Esophagus muscularis mucosa (tissue), 3 donors: ENCODE measurements at regions not wholly inside any gene's neighbourhood (a gene's known extent, or its start where the extent isn't known, plus 50 kb on each side); places are given as distances from the start of the nearest gene placed in this dataset.

ENCODE experiments used
- POLR2A ChIP-seq: fragments of 450-650 bp; IDR thresholded peaks from one replicate; pipeline ENCODE4 v1.6.1; 2017; ENCODE audit warnings: antibody characterized with exemption, moderate library complexity, mild to moderate bottlenecking, low read depth
- POLR2AphosphoS5 ChIP-seq, 2 donors: sonication (generic); formaldehyde crosslinking; IDR thresholded peaks; one replicate each; pipeline ENCODE4 v1.6.1; 2017; ENCODE audit warnings: antibody characterized with exemption in 2 of 2
- TF ChIP-seq, protein P1 (sequence below), 3 experiments: fragments of 200-600 bp in 2 of 3; fragments of 450-650 bp in 1 of 3; sonication (generic) in 2 of 3; IDR thresholded peaks; one replicate each; pipeline ENCODE4 v1.5.1; 2017 to 2019; ENCODE audit warnings: antibody characterized with exemption in 3 of 3, mild to moderate bottlenecking in 2 of 3, moderate library complexity in 1 of 3

DNA sequence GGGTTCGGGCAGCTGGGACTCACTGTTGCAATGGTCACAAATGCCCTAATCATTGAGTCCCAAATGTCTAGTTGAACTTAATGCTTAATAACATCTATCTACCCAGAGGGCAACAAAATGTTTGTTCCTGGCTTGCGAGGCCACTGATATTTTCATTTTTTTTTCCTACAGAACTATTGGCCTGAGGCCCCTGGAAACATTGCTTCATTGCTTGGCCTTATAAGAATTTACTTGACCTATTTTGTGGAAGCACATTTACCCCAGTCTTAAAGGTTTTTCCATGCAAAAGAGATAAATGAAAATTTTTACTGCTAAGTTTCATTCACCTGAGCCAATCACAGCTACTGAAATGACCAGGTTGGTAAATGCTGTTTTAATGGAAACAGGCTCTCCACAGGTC is 133.1 kb upstream of the RIPOR2 start:
- TF ChIP-seq POLR2AphosphoS5 (IDR thresholded peaks at IDR 0.05) (no peak), POLR2A (no peak)
- TF ChIP-seq, protein P1, sequence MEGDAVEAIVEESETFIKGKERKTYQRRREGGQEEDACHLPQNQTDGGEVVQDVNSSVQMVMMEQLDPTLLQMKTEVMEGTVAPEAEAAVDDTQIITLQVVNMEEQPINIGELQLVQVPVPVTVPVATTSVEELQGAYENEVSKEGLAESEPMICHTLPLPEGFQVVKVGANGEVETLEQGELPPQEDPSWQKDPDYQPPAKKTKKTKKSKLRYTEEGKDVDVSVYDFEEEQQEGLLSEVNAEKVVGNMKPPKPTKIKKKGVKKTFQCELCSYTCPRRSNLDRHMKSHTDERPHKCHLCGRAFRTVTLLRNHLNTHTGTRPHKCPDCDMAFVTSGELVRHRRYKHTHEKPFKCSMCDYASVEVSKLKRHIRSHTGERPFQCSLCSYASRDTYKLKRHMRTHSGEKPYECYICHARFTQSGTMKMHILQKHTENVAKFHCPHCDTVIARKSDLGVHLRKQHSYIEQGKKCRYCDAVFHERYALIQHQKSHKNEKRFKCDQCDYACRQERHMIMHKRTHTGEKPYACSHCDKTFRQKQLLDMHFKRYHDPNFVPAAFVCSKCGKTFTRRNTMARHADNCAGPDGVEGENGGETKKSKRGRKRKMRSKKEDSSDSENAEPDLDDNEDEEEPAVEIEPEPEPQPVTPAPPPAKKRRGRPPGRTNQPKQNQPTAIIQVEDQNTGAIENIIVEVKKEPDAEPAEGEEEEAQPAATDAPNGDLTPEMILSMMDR (IDR thresholded peaks at IDR 0.05): no peak
